Lung microvascular endothelial cell (primary cell): ENCODE measurements at regions not wholly inside any gene's neighbourhood (a gene's known extent, or its start where the extent isn't known, plus 50 kb on each side); places are given as distances from the start of the nearest gene placed in this dataset.
"Not testable (repeated sequence)": the region's sequence is repeated elsewhere in the genome, so short reads cannot be mapped to it uniquely, and the experiment has no call there.

Experiments
- DNase-seq, 2 donors: peaks; one replicate each; pipeline versions ENCODE4 v3.0.0 to v3.0.0-alpha.2; 2010; ENCODE audit warnings: low read depth in 2 of 2

DNA sequence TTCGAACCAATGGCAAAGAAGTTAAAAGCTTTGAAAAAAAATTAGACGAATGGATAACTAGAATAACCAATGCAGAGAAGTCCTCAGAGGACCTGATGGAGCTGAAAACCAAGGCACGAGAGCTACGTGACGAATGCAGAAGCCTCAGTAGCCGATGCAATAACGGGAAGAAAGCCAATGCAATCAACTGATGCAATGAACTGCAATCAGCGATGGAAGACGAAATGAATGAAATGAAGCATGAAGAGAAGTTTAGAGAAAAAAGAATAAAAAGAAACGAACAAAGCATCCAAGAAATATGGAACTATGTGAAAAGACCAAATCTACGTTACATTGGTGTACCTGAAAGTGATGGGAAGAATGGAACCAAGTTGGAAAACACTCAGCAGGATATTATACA is 52.6 kb upstream of the MRPS30 start:
- DNase-seq = not testable (repeated sequence)

DNA sequence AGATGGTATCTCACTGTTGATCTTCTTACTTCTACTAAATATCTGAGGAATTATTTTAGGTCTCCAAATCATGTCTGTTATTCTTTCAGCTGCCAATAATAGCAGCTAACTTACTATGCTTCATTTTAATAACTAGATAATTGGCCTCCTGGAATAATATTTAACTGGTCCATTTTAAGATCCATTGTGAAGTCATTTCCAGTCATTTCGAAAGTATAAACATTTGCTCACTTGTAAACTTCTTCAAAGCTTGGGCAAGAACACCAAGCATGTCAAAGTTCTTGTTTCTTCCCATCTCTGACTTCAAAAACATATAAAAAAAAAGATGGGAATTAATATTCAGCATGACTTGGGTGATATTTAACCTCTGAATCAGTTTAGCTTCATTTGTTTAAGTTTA is 61.4 kb upstream of the MRPS30 start:
- no peak for DNase-seq

DNA sequence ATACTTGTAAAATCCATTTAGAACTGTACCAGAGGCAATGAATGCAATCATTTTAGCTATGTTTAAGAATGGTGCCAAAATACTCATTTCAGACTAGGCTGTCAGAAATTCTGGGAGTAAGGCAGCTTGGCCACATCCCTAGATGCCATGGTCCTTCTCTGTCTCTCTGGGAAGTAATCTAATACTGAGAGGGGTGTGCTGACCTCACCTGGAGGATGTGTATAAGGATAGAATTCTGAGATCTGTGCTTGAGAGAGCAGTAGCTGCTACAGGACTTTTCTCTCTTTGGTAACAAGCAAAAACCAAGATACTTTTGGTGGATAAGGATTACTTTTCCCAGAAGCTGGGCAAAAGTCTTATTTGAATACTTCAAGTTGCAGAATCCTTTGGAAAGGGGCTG is 68.1 kb upstream of the MRPS30 start:
- no peak for DNase-seq

DNA sequence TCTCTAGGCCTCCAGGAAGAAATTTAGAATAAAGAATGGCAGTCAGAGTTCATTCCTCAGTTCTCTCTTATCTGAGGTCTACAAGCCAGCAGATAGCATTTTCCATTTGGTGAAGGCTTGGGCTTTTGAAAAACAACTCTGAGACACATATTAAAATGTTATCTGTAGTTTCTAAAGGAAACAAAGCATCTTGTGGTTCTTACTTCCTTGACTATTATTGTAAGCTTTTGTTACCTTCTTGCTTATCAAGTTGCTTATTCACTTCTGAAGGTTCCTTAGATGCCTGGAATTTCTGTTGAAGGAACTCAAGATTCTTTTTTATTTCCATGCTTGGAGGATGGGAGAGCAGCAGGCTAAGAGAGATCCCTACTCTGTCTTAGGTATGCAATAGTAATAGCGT is 79.2 kb upstream of the MRPS30 start:
- DNase-seq = no peak

GRCh38 chr5:44727100-44727499 is 81.6 kb upstream of the MRPS30 start:
- no peak for DNase-seq

DNA sequence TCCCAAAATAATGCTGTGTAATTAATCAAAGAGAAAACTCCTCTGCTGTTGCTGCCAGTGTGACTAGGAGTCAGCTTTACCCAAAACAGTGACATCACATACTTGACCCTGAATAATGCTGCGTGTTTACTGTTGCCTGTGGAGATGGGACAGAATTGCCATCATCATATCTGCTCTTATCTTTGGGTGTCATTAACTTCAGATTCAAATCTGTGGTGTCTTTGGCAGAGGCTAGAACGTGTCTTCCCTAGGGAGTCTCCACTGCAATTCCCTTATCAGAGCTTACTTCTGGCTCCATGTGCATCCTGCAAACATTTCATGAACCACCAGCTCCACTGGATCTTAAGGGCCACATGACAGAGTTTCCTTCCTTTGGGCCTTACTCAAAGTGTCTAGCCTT is 88.9 kb upstream of the MRPS30 start:
- no peak for DNase-seq

GRCh38 chr5:44714871-44715561 is 93.7 kb upstream of the MRPS30 start:
- DNase-seq = no peak

DNA sequence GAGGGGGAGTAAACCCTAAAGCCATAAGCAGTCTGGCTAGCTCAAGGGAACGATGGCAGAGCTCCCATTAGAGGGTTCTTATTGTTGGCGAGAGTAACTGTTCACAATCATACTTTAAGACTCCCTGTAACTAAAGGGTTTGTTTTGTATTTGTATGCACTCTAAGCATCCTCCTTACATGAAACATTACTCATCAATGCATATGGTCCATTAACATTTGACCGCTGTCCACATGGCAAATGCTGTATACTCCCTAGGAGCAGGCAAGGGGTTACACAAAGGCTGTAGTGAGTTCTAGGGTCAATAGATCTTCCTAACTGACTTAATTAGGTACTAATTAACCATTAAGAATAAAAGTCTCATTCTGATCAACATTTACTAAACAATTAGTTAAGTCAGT is 95.3 kb upstream of the MRPS30 start:
- DNase-seq = no peak

DNA sequence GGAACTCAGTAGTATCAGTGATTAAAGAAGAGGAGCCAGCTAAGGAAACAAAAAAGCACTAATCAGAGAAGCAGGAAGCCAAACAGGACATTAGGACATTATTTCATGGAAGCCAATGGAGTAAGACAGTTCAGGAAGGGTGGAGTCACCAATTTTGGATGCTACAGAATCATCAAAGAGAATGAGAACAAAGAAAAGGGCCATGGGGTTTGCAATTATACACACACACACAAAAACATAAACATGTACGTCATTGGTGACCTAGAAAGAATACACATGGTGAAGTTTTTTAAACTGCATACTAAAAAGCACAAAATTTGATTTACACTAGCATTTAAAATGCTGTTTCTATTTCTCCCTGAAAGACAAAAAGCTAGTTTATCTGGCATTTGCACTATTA is 96.8 kb upstream of the MRPS30 start:
- DNase-seq = no peak

DNA sequence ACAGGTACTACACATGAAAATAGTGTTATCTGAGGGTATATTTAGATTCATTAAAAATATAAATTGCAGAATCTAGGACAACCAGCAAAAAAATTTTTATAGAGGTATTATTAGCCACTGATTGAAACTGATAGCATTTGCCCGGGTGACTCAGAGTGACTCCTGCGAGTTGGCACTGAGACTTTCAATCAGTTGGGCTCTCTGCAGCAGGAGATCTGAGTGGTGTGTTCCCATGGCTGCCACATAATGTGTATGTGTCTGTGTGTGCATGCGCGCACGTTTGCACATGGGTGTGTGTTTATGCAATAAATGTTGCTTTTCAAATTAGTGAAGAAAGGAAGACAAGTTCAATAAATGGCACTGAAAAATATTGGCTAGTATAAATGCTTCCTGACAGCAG is 100.1 kb upstream of the MRPS30 start:
- DNase-seq = no peak

DNA sequence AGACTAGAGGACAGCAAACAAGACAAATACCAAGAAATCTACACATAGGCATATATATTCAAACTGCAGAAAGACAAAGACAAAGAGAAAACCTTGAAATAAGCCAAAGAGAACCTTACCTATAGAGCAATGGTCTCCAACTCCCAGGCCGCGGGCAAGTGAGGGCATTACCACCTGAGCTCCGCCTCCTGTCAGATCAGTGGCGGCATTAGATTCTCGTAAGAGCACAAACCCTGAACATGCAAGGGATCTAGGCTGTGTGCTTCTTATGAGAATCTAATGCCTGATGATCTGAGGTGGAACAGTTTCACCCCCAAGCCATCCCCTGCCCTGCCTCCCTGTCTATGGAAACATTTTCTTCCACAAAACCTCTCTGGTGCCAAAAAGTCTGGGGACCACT is 101.0 kb upstream of the MRPS30 start:
- DNase-seq = no peak

- DNase-seq = no peak
Measured at GRCh38 chr5:44697025-44697424, 111.7 kb upstream of the MRPS30 start.

- DNase-seq = no peak
Measured at GRCh38 chr5:44695259-44695658, 113.5 kb upstream of the MRPS30 start.

DNA sequence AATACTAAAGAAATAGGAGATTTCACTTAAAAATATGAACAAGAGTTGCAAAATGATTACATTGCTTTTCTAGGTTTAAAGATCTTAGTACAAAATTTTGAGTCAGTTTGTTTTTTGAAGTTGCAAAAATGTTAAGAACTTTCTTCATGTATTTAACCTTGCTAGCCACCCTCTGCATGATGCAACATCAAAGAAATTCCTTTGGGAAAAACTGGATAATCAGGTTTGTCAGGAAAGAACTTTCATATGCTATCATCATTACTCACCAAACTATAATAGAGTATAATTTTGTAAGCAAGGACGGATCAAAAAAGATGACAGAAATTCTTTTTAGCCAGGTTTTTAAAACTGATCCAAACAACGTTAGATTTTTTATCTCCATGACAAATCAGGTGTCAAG is 116.9 kb upstream of the MRPS30 start:
- no peak for DNase-seq

DNA sequence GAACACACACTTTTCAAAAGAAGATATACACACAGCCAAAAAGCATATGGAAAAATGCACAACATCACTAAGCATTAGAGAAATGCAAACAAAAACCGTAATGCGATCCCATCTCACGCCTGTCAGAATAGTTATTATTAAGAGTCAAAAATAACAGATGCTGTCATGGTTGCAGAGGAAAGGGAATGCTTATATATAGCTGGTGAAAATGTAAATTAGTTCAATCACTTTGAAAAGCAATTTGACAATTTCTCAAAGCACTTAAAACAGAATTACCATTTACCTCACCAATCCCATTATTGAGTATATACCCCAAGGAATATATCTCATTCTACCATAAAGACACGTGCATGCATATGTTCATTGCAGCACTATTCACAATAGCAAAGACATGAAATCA is 126.8 kb upstream of the MRPS30 start:
- DNase-seq = no peak

DNA sequence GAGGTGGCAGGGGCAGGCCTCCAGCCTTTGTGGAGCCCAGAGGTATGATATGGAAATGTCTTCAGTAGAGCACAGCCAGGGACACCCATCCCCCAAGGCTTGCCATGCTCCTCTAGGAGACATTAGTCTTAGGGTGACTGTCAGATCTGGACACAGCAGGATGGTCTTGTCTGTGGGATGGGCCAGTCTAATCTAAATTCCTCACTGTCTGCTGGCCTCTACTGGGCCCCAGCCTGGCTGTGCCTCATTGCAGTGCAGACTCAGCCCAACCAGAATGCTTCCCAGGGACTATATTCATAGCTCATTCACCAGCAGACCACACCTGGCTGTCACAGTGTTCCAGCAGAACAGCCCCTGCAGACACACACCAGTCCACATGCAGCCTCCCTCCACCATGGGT is 129.5 kb upstream of the MRPS30 start:
- DNase-seq = no peak

- no peak for DNase-seq
Measured at GRCh38 chr5:44675296-44675695, 133.5 kb upstream of the MRPS30 start.

DNA sequence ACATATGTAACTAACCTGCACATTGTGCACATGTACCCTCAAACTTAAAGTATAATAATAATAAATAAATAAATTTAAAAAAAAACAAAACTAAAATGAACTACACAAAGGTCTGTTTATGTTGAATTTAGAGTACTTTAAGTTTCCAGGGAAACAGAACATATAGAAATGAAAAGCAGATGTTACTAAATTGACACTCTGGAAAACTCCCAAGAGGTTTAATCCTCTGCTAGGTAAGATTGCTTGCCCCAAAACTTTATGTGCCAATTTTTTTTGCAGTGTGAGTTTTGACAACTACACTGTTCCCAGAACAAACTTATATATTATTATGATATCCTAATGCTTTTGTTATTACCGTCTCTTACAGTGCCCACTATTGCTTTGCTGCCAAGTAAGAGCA is 134.3 kb upstream of the MRPS30 start:
- DNase-seq = no peak

DNA sequence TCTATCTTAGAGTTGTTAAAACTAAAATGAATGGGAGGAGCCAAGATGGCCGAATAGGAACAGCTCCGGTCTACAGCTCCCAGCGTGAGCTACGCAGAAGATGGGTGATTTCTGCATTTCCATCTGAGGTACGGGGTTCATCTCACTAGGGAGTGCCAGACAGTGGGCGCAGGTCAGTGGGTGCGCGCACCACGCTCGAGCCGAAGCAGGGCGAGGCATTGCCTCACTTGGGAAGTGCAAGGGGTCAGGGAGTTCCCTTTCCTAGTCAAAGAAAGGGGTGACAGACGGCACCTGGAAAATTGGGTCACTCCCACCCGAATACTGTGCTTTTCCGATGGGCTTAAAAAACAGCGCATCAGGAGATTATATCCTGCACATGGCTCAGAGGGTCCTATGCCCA is 140.3 kb upstream of the MRPS30 start:
- not testable (repeated sequence) for DNase-seq

- DNase-seq = no peak
Measured at GRCh38 chr5:44665101-44665701, 143.5 kb upstream of the MRPS30 start.

DNA sequence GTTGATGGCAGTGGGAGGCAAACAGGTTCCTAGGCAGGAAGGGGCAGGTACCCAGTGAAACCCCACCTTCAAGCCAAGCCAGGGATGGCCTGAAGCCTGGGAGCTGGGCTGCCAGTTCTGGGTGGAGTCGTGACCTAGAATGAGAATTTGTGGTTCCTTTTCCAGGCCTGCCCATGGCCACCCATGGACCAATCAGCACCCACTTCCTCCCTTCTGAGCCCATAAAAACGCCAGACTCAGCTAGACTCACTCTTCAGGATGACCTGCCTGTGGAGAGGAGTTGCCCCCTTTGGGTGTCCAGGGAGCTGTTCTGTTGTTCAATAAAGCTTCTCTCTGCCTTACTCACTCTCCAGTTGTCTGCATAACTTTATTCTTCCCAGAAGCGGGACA is 144.0 kb upstream of the MRPS30 start:
- no peak for DNase-seq

GRCh38 chr5:44663991-44664710 is 144.6 kb upstream of the MRPS30 start:
- no peak for DNase-seq

DNA sequence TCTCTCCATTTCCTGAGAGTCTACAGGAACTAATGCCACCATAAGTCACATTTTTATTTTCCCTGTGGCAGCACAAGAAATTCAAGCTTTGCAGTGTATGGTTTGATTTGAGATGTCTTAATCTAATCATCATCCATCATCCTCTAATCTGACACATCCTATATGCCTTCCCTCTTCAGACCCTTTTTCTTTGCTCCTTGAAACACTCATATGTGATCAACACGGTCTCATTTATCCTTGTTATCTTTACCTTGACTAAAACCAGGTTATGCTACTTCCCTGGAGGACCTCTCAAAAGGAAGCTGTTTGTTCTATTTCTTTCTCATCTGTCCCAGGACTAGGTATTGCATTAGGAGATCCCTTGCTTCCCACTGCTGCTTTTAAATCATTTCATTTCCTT is 146.9 kb upstream of the MRPS30 start:
- DNase-seq = no peak
